HFF-Myc (cell line): ENCODE measurements at regions not wholly inside any gene's neighbourhood (a gene's known extent, or its start where the extent isn't known, plus 50 kb on each side); places are given as distances from the start of the nearest gene placed in this dataset.

Experiments used
- DNase-seq: peaks from one replicate; pipeline ENCODE4 v3.0.0-alpha.2; 2011; ENCODE audit warnings: low read depth; ENCODE audit errors: extremely low read depth
- H3K4me3 ChIP-seq: replicated peaks from 2 replicates; pipeline ENCODE4 v1.5.1; 2011; ENCODE audit warnings: low read depth, mild to moderate bottlenecking, control low read depth, low read length
- CTCF ChIP-seq: IDR thresholded peaks from 2 replicates; pipeline ENCODE4 v1.5.1; 2012; ENCODE audit warnings: mild to moderate bottlenecking, low read depth, low read length, control low read depth; ENCODE audit errors: missing control alignments

DNA sequence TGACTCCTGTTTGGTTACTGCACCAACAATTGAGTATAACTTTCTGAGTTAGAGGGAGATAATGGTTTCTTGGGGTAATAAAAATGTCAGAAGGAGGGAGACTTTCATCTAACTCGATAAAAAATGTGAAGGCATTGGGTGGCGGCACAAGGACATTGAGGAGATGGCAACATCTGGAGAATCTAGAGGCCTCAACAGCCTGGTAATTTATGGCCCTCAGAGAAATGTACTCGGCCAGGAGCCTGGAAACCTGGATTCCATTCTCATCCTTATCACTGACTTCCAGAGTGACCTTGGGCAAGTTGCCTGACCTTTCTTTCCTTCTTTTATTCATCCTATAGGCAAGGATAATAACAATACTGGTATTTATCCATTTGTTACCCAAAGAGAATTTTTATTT, 173.5 kb upstream of the MEX3C start:
- no peak for DNase-seq
- H3K4me3 ChIP-seq: no peak overlapping the region
- no peak for TF ChIP-seq CTCF

DNA sequence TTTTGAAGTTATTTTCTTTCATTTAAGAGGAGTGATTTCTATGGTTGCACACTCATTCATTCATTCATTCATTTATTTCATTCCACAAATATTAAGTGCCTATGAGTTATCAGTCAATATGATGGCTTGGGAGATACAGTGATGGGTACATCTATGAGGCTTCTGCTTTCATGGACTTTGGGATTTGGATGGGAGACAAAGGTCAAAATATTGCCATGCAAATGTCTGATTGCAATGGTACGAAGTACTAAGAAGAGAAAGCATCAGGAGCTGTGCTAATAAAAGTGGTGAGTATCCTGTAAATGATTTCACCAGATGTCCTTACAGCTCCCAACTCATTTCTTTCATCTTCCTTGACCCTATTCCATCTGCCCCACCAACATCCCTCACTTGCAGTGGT, 174.4 kb upstream of the MEX3C start:
- no peak overlapping the region for H3K4me3 ChIP-seq
- TF ChIP-seq CTCF: no peak
- DNase-seq: no peak

GRCh38 chr18:51382081-51382480, 184.6 kb upstream of the MEX3C start:
- no peak for DNase-seq
- no peak overlapping the region for H3K4me3 ChIP-seq
- TF ChIP-seq CTCF: no peak

DNA sequence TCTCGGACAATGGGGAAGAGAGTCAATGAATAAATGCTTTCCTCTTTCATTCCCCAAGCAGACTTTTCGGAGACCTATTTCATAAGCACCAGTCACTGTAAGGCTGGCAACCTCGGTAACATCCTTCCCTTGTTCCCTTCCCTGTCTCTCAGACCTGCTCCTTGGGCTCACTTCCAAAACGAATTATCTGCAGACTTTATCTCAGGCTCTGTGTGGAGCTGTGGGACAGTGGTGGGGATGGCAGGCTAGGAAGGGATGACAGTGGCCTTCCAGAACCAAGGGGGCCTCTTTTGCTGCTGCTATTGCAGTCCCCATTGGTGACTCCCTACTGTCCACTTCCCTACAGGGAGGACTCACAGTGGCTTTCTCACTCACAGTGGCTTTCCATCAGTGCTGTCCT, 185.6 kb upstream of the MEX3C start:
- no peak for DNase-seq
- no peak for TF ChIP-seq CTCF
- H3K4me3 ChIP-seq: no peak overlapping the region

DNA sequence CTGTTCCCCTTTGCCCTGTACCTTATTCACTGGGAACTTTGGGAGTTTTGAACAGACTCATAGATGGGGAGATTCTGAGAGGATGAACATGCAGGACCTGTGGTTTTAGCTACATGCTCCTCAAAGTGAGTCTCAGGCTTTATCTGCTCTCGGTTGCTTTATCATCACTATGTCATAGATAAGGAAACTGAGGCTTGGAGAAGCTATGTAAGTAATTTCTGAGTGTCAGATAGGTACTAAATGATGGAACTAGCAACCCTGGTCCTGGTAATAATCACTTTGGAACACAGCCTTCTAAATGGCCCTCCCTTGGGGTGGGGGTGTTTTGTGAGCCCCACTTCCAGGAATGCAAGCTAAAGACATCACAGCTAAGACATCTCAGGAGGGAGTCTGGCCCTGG, 186.2 kb upstream of the MEX3C start:
- no peak for TF ChIP-seq CTCF
- no peak overlapping the region for H3K4me3 ChIP-seq
- no peak for DNase-seq

- no peak for TF ChIP-seq CTCF
- no peak overlapping the region for H3K4me3 ChIP-seq
- no peak for DNase-seq
Measured at GRCh38 chr18:51385270-51385669, 187.8 kb upstream of the MEX3C start.

GRCh38 chr18:51390702-51391101, 193.2 kb upstream of the MEX3C start:
- no peak for TF ChIP-seq CTCF
- no peak for DNase-seq
- no peak overlapping the region for H3K4me3 ChIP-seq
